ENCODE measurements at regions not wholly inside any gene's neighbourhood (a gene's known extent, or its start where the extent isn't known, plus 50 kb on each side); places are given as distances from the start of the nearest gene placed in this dataset.

- TF ChIP-seq CTCF (conservative IDR thresholded peaks at IDR 0.05; ENCODE audit: low read length) (no peak), EZH2phosphoT487 (IDR thresholded peaks at IDR 0.05; ENCODE audit: borderline replicate concordance, low read depth, low read length) (no peak)
Observed at GRCh38 chr7:88484551-88484950, 177.9 kb upstream of the STEAP4 start.

Data from OCI-LY7 (cell line).